HCT116 (cell line): ENCODE measurements at regions not wholly inside any gene's neighbourhood (a gene's known extent, or its start where the extent isn't known, plus 50 kb on each side); places are given as distances from the start of the nearest gene placed in this dataset.

Experiments used
- ATAC-seq: fragments of 200-7000 bp; cut with Tn5 transposase; 2 replicates; pipeline ENCODE4 v1.9.1; 2020; ENCODE audit warnings: mild to moderate bottlenecking, moderate library complexity
- BruUV-seq: library from RNA; stranded (reverse); fragments of 400-500 nt; replicated peaks from 2 replicates; lab custom pipeline; 2021; lab: Mats Ljungman, UMichigan
- CTCF ChIA-PET: fragments of 300-600 bp; sonication (Branson Sonifier 250); formaldehyde crosslinking; loops from one replicate; lab custom pipeline; 2021; ENCODE audit warnings: antibody characterized with exemption; lab: Charles Lee
- POLR2A ChIA-PET: fragments of 300-600, 350-600 bp; sonication (Branson Sonifier 250); formaldehyde crosslinking; loops from one replicate; lab custom pipeline; 2021; ENCODE audit warnings: antibody characterized with exemption; lab: Charles Lee
- RAD21 ChIA-PET, 2 experiments: fragments of 300-600 bp; sonication (Branson Sonifier 250); formaldehyde crosslinking; loops; one replicate each; lab custom pipeline; 2023; ENCODE audit warnings: low total read pairs in 2 of 2; ENCODE audit not compliant: uncharacterized antibody in 2 of 2, unreplicated experiment in 2 of 2, low non-redundant PET in 1 of 2; lab: Charles Lee
- DNase-seq: peaks from one replicate; pipeline ENCODE4 v3.0.0-alpha.2; 2010; ENCODE audit warnings: low read depth, low spot score
- H2AFZ ChIP-seq: fragments of 200-600 bp; shearing (Covaris generic), sonication (generic); 2 replicates; pipeline ENCODE4 v1.6.1; 2017; ENCODE audit warnings: low read depth, mixed run types, mixed read lengths, antibody characterized with exemption, low read length; ENCODE audit not compliant: poor library complexity, severe bottlenecking
- H3K27ac ChIP-seq: 2 replicates; pipeline ENCODE4 v1.5.1; 2012; ENCODE audit warnings: low read depth, low read length
- H3K27me3 ChIP-seq: fragments of 200-600 bp; sonication (generic); 2 replicates; pipeline ENCODE4 v1.6.1; 2016; ENCODE audit warnings: mixed run types, low read length, mixed read lengths; ENCODE audit not compliant: insufficient read depth
- H3K36me3 ChIP-seq, 2 experiments: fragments of 200-500 bp in 1 of 2; fragments of 200-600 bp in 1 of 2; sonication (Bioruptor generic) in 1 of 2; sonication (generic) in 1 of 2; 2 replicates each; pipeline versions ENCODE4 v1.5.1 to v1.6.1; 2014 to 2016; ENCODE audit warnings: low read length in 2 of 2, inconsistent platforms in 1 of 2, mixed read lengths in 1 of 2, mixed run types in 1 of 2; ENCODE audit not compliant: insufficient read depth in 2 of 2, control insufficient read depth in 1 of 2
- H3K4me1 ChIP-seq, 2 experiments: fragments of 200-600 bp in 1 of 2; sonication (generic) in 1 of 2; 2 replicates each; pipeline versions ENCODE4 v1.5.1 to v1.6.1; 2012 to 2017; ENCODE audit warnings: low read length in 2 of 2, inconsistent platforms in 1 of 2, mild to moderate bottlenecking in 1 of 2, mixed read lengths in 1 of 2, mixed run types in 1 of 2, moderate library complexity in 1 of 2; ENCODE audit not compliant: insufficient read depth in 2 of 2, control insufficient read depth in 1 of 2
- H3K4me2 ChIP-seq: fragments of 200-600 bp; sonication (generic); 2 replicates; pipeline ENCODE4 v1.6.1; 2017; ENCODE audit warnings: mixed run types, low read length, mixed read lengths
- H3K4me3 ChIP-seq, 2 experiments: fragments of 200-600 bp in 1 of 2; sonication (generic) in 1 of 2; replicated peaks in 1 of 2; 2 replicates each; pipeline ENCODE4 v1.5.1; 2011 to 2016; ENCODE audit warnings: low read length in 2 of 2, control low read depth in 1 of 2, low read depth in 1 of 2, mild to moderate bottlenecking in 1 of 2, mixed read lengths in 1 of 2, mixed run types in 1 of 2
- H3K79me2 ChIP-seq: fragments of 200-600 bp; sonication (generic); 2 replicates; pipeline ENCODE4 v1.6.1; 2017; ENCODE audit warnings: mild to moderate bottlenecking, mixed run types, low read length, moderate library complexity, mixed read lengths; ENCODE audit not compliant: insufficient read depth
- H3K9ac ChIP-seq: fragments of 200-600 bp; sonication (generic); 2 replicates; pipeline ENCODE4 v1.6.1; 2016; ENCODE audit warnings: low read length, mixed read lengths
- H3K9me2 ChIP-seq: fragments of 200-600 bp; sonication (generic), shearing (Covaris generic); 2 replicates; pipeline ENCODE4 v1.6.1; 2017; ENCODE audit warnings: mixed run types, mild to moderate bottlenecking, moderate library complexity; ENCODE audit not compliant: insufficient read depth
- H3K9me3 ChIP-seq, 2 experiments: fragments of 200-500 bp in 1 of 2; fragments of 200-600 bp in 1 of 2; sonication (Bioruptor generic) in 1 of 2; sonication (generic) in 1 of 2; 2 replicates each; pipeline ENCODE4 v1.6.1; 2014 to 2017; ENCODE audit warnings: low read length in 2 of 2, mixed read lengths in 2 of 2, inconsistent platforms in 1 of 2, low read depth in 1 of 2, mild to moderate bottlenecking in 1 of 2, mixed run types in 1 of 2, moderate library complexity in 1 of 2; ENCODE audit not compliant: control insufficient read depth in 1 of 2, insufficient read depth in 1 of 2
- H4K20me1 ChIP-seq: fragments of 200-600 bp; sonication (generic), shearing (Covaris generic); 2 replicates; pipeline ENCODE4 v1.6.1; 2017; ENCODE audit warnings: mixed run types, mild to moderate bottlenecking, moderate library complexity; ENCODE audit not compliant: insufficient read depth
- ELF1 ChIP-seq: IDR thresholded peaks from 2 replicates; pipeline ENCODE4 v1.6.1; 2012; ENCODE audit warnings: low read depth, borderline replicate concordance
- EZH2 ChIP-seq: fragments of 200-600 bp; sonication (generic); IDR thresholded peaks from 2 replicates; pipeline ENCODE4 v1.6.1; 2017; ENCODE audit warnings: antibody characterized with exemption, mixed run types
- SIN3A ChIP-seq: IDR thresholded peaks from 2 replicates; pipeline ENCODE4 v1.6.1; 2012; ENCODE audit warnings: low read depth
- TCF7L2 ChIP-seq: IDR thresholded peaks from 2 replicates; pipeline ENCODE4 v1.7.0; 2011; ENCODE audit warnings: borderline replicate concordance, inconsistent platforms; ENCODE audit not compliant: insufficient read depth, insufficient read length; ENCODE audit errors: extremely low read depth
- intact Hi-C: fragments of 100-400 bp; cut with micrococcal nuclease; formaldehyde crosslinking; loops from 2 replicates; pipeline ENCODE4 v1.10.0; 2022
- TF ChIP-seq, protein P1 (sequence below): IDR thresholded peaks from 2 replicates; pipeline ENCODE4 v1.6.1; 2011; ENCODE audit warnings: mild to moderate bottlenecking, low read length, moderate library complexity; ENCODE audit not compliant: insufficient replicate concordance; ENCODE audit errors: extremely low read depth
- TF ChIP-seq, protein P2 (sequence below): IDR thresholded peaks from 2 replicates; pipeline ENCODE4 v1.6.1; 2012
- TF ChIP-seq, protein P3 (sequence below): IDR thresholded peaks from 2 replicates; pipeline ENCODE4 v1.6.1; 2012

DNA sequence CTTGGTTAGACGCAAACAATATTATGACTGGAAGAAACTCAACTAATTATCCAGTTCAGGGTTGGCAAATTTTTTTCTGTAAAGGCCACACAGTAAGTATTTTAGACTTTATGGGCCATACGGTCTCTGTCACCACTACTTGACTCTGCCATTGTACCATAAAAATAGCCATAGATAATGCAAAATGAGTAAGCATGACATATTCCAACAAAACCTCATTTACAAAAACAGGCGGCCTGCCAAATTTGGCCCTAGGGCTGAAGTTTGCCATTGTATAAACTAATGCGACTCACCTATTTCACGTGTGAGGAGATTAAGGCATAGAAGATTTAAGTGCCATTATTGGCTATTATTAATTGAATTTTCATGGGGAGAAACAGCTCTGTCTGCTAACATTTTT is 116.8 kb upstream of the CNTN6 start (continued):
- TF ChIP-seq, protein P1, sequence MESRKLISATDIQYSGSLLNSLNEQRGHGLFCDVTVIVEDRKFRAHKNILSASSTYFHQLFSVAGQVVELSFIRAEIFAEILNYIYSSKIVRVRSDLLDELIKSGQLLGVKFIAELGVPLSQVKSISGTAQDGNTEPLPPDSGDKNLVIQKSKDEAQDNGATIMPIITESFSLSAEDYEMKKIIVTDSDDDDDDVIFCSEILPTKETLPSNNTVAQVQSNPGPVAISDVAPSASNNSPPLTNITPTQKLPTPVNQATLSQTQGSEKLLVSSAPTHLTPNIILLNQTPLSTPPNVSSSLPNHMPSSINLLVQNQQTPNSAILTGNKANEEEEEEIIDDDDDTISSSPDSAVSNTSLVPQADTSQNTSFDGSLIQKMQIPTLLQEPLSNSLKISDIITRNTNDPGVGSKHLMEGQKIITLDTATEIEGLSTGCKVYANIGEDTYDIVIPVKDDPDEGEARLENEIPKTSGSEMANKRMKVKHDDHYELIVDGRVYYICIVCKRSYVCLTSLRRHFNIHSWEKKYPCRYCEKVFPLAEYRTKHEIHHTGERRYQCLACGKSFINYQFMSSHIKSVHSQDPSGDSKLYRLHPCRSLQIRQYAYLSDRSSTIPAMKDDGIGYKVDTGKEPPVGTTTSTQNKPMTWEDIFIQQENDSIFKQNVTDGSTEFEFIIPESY = no peak
- TF ChIP-seq, protein P2, sequence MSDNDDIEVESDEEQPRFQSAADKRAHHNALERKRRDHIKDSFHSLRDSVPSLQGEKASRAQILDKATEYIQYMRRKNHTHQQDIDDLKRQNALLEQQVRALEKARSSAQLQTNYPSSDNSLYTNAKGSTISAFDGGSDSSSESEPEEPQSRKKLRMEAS = no peak
- TF ChIP-seq SIN3A (no peak), ELF1 (no peak)
- TF ChIP-seq, protein P3, sequence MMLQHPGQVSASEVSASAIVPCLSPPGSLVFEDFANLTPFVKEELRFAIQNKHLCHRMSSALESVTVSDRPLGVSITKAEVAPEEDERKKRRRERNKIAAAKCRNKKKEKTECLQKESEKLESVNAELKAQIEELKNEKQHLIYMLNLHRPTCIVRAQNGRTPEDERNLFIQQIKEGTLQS = no peak

DNA sequence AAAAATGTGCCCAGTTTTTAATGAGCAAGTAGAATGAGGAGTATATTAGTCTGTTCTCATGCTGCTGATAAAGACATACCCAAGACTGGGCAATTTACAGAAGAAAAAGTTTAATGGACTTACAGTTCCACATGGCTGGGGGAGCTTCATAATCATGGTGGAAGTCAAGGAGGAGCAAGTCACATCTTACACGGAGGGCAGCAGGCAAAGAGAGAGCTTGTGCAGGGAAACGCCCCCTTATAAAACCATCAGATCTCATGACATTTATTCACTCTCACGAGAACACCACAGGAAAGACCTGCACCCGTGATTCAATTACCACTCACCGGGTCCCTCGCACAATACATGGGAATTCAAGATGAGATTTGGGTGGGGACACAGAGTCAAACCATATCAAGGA is 111.7 kb upstream of the CNTN6 start:
- Histone ChIP-seq H3K27me3 (no peaks in the 10 kb centered on the region), H3K9ac (no peak overlapping the region), H3K27ac (no peak overlapping the region)
- POLR2A ChIA-PET = no interaction called here
- intact Hi-C loops = no loop called here
- DNase-seq = no peak
- CTCF ChIA-PET = no interaction called here
- TF ChIP-seq EZH2 (no peak), TCF7L2 (no peak)
- TF ChIP-seq, all 23 proteins: peak for 0
- peaks cover 17 to 20% of the 10 kb centered on the region in 2 experiments; a peak in 2 of 4 replicates for H3K9me3 ChIP-seq
- no peak overlapping the region for H3K4me2 ChIP-seq
- no peaks in the 10 kb centered on the region for H3K79me2 ChIP-seq
- H2AFZ ChIP-seq = no peak overlapping the region
- H3K4me1 ChIP-seq = no peaks in the 10 kb centered on the region
- ATAC-seq = no peak
- H4K20me1 ChIP-seq = no peaks in the 10 kb centered on the region
- RAD21 ChIA-PET = no interaction called here
- no TSS peak for BruUV-seq
- no peaks in the 10 kb centered on the region for H3K36me3 ChIP-seq
- no peak overlapping the region for H3K4me3 ChIP-seq
- H3K9me2 ChIP-seq = no peaks in the 10 kb centered on the region
